Mesenchymal stem cell (in vitro differentiated cells and primary cell): ENCODE measurements at regions not wholly inside any gene's neighbourhood (a gene's known extent, or its start where the extent isn't known, plus 50 kb on each side); places are given as distances from the start of the nearest gene placed in this dataset.

ENCODE experiments used
- DNase-seq: peaks from one replicate; pipeline ENCODE4 v3.0.0-alpha.2; 2013
- H2AFZ ChIP-seq: one replicate; pipeline ENCODE4 v1.6.1; 2013; ENCODE audit warnings: low read depth, mild to moderate bottlenecking, control low read depth, inconsistent platforms, low read length, moderate library complexity
- H2AK5ac ChIP-seq: 2 replicates; pipeline ENCODE4 v1.6.1; 2013; ENCODE audit warnings: low read length, moderate library complexity, mild to moderate bottlenecking, inconsistent platforms; ENCODE audit not compliant: severe bottlenecking
- H2BK120ac ChIP-seq: one replicate; pipeline ENCODE4 v1.6.1; 2013; ENCODE audit warnings: low read depth, mild to moderate bottlenecking, inconsistent platforms, low read length, moderate library complexity
- H2BK12ac ChIP-seq, 2 experiments: one replicate each; pipeline ENCODE4 v1.6.1; 2013; ENCODE audit warnings: inconsistent platforms in 2 of 2, low read length in 2 of 2, mild to moderate bottlenecking in 2 of 2, moderate library complexity in 2 of 2, control low read depth in 1 of 2
- H2BK15ac ChIP-seq: one replicate; pipeline ENCODE4 v1.6.1; 2013; ENCODE audit warnings: mild to moderate bottlenecking, low read depth, inconsistent platforms; ENCODE audit not compliant: poor library complexity, severe bottlenecking
- H2BK5ac ChIP-seq: 2 replicates; pipeline ENCODE4 v1.6.1; 2013; ENCODE audit warnings: low read depth, mild to moderate bottlenecking, low read length, control low read depth, inconsistent platforms; ENCODE audit not compliant: poor library complexity, severe bottlenecking
- H3K14ac ChIP-seq, 2 experiments: one replicate each; pipeline ENCODE4 v1.6.1; 2013; ENCODE audit warnings: inconsistent platforms in 2 of 2, low read length in 2 of 2, control low read depth in 1 of 2, mild to moderate bottlenecking in 1 of 2, moderate library complexity in 1 of 2
- H3K18ac ChIP-seq, 2 experiments: one replicate each; pipeline ENCODE4 v1.6.1; 2013; ENCODE audit warnings: inconsistent platforms in 2 of 2, low read length in 2 of 2, control low read depth in 1 of 2, low read depth in 1 of 2, mild to moderate bottlenecking in 1 of 2
- H3K23ac ChIP-seq, 2 experiments: one replicate each; pipeline ENCODE4 v1.6.1; 2013; ENCODE audit warnings: inconsistent platforms in 2 of 2, low read length in 2 of 2, mild to moderate bottlenecking in 2 of 2, moderate library complexity in 2 of 2, control low read depth in 1 of 2
- H3K27ac ChIP-seq: 2 replicates; pipeline ENCODE4 v1.5.1; 2013; ENCODE audit warnings: mild to moderate bottlenecking, moderate library complexity, low read length, control low read depth, inconsistent platforms; ENCODE audit not compliant: poor library complexity, severe bottlenecking
- H3K27me3 ChIP-seq, 2 experiments: 2 replicates each; pipeline versions ENCODE4 v1.6.1 to v1.7.0; 2013; ENCODE audit warnings: low read length in 2 of 2, mild to moderate bottlenecking in 2 of 2, moderate library complexity in 2 of 2, control low read depth in 1 of 2, inconsistent platforms in 1 of 2; ENCODE audit not compliant: control insufficient read depth in 1 of 2, insufficient read depth in 1 of 2
- H3K36me3 ChIP-seq, 2 experiments: 2 replicates each; pipeline versions ENCODE4 v1.6.1 to v1.7.0; 2013; ENCODE audit warnings: low read length in 2 of 2, control low read depth in 1 of 2, inconsistent platforms in 1 of 2, low read depth in 1 of 2, mild to moderate bottlenecking in 1 of 2; ENCODE audit not compliant: insufficient read depth in 2 of 2, control insufficient read depth in 1 of 2
- H3K4ac ChIP-seq, 2 experiments: one replicate each; pipeline ENCODE4 v1.6.1; 2013; ENCODE audit warnings: inconsistent platforms in 2 of 2, low read length in 2 of 2, mild to moderate bottlenecking in 2 of 2, moderate library complexity in 2 of 2, control low read depth in 1 of 2, low read depth in 1 of 2
- H3K4me1 ChIP-seq: 2 replicates; pipeline ENCODE4 v1.6.1; 2013; ENCODE audit warnings: low read depth, low read length, control low read depth; ENCODE audit not compliant: control insufficient read depth, insufficient read depth
- H3K4me2 ChIP-seq: 2 replicates; pipeline ENCODE4 v1.6.1; 2013; ENCODE audit warnings: low read length, mild to moderate bottlenecking, inconsistent platforms; ENCODE audit not compliant: poor library complexity, severe bottlenecking
- H3K4me3 ChIP-seq, 2 experiments: 2 replicates each; pipeline versions ENCODE4 v1.5.1 to v1.7.0; 2013; ENCODE audit warnings: low read length in 2 of 2, mild to moderate bottlenecking in 2 of 2, control low read depth in 1 of 2, low read depth in 1 of 2; ENCODE audit not compliant: insufficient read depth in 1 of 2
- H3K79me1 ChIP-seq: replicated peaks from 2 replicates; pipeline ENCODE4 v1.6.1; 2013; ENCODE audit warnings: mild to moderate bottlenecking, control low read depth, low read length, inconsistent platforms; ENCODE audit not compliant: poor library complexity, severe bottlenecking
- H3K9ac ChIP-seq: 2 replicates; pipeline ENCODE4 v1.7.0; 2013; ENCODE audit warnings: mild to moderate bottlenecking, low read length, moderate library complexity
- H3K9me3 ChIP-seq: 2 replicates; pipeline ENCODE4 v1.7.0; 2013; ENCODE audit warnings: mild to moderate bottlenecking, low read length; ENCODE audit not compliant: control insufficient read depth
- H4K8ac ChIP-seq: one replicate; pipeline ENCODE4 v1.6.1; 2013; ENCODE audit warnings: inconsistent platforms, mild to moderate bottlenecking, low read length, moderate library complexity
- H4K91ac ChIP-seq: one replicate; pipeline ENCODE4 v1.6.1; 2013; ENCODE audit warnings: mild to moderate bottlenecking, low read length, inconsistent platforms
- WGBS: methylation state at CpG from one replicate; pipeline ENCODE4 v1.1.7; 2013; ENCODE audit warnings: mixed read lengths; 5-methylcytosine and 5-hydroxymethylcytosine counted together

- Histone ChIP-seq H3K27me3 (no peaks in the 10 kb centered on the region), H2BK5ac (no peak overlapping the region), H3K9ac (no peak overlapping the region), H3K4me2 (no peak overlapping the region), H3K18ac (no peak overlapping the region), H2BK12ac (no peak overlapping the region), H4K8ac (no peak overlapping the region), H3K14ac (no peak overlapping the region), H2BK15ac (no peak overlapping the region), H3K4ac (no peak overlapping the region), H3K4me3 (no peak overlapping the region), H3K36me3 (no peaks in the 10 kb centered on the region), H2AFZ (no peak overlapping the region), H2AK5ac (no peak overlapping the region), H2BK120ac (no peak overlapping the region), H4K91ac (no peak overlapping the region), H3K79me1 (peaks cover 2% of the 10 kb centered on the region), H3K9me3 (no peaks in the 10 kb centered on the region), H3K27ac (no peak overlapping the region), H3K23ac (no peak overlapping the region), H3K4me1 (peaks cover 6% of the 10 kb centered on the region)
- no peak for DNase-seq
These were observed 88.1 kb upstream of the ETV6 start for GRCh38 chr12:11561411-11561810.

DNA sequence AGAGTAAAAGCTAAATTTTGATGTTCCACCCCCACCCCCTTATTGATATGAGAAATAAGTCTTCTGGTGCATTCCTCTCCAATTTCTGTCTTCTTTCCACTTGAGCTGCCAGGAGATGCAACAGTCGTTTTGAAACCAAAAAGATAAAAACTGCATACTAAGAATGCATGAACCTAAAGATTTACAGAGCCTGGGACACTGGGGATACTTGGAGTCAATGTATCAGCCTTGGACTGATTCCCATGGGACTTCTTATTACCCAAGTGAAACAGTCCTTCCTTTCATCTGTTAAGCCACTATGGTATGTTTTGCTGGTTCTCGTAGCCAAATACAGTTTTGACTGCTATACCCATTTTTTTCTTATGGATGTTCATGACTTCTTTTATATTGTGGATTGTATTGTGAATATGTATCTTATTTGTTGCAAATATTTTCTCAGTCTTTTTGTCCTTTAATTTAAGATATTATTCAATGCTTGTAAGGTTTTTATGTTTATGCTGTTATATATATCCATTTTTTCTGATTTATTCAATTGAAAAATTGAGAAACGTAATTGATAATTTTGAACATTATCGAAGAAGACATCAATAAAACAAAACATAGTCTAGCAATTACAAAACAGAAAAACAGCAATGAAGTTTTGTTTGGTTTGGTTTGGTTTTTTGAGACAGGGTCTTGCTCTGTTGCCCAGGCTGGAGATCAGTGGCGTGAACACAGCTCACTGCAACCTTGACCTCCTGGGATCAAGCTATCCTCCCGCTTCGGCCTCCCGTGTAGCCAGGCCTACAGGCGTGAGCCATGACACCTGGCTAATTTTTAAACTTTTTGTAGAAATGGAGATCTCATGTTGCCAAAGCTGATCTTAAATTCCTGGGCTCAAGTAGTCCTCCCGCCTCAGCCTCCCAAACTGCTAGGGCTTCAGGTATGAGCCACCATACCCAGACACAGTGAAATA lies 85.4 kb upstream of the ETV6 start:
- Histone ChIP-seq H3K27ac (no peak overlapping the region), H3K14ac (no peak overlapping the region), H3K79me1 (peaks cover 2% of the 10 kb centered on the region), H4K91ac (no peak overlapping the region), H2BK5ac (no peak overlapping the region), H2AFZ (no peak overlapping the region), H2BK120ac (no peak overlapping the region), H3K27me3 (no peaks in the 10 kb centered on the region), H2BK12ac (no peak overlapping the region), H3K4me2 (no peak overlapping the region), H3K4me3 (no peak overlapping the region), H3K9ac (no peak overlapping the region), H3K36me3 (no peaks in the 10 kb centered on the region), H3K23ac (no peak overlapping the region), H2BK15ac (no peak overlapping the region), H4K8ac (no peak overlapping the region), H3K4me1 (peaks cover 8% of the 10 kb centered on the region), H2AK5ac (no peak overlapping the region), H3K18ac (no peak overlapping the region), H3K4ac (no peak overlapping the region), H3K9me3 (no peaks in the 10 kb centered on the region)
- 86% methylated on average over 7 of the region's 10 CpGs for WGBS
- DNase-seq = no peak

- H3K23ac ChIP-seq = no peak overlapping the region
- no peak overlapping the region for H3K4ac ChIP-seq
- no peak overlapping the region for H3K18ac ChIP-seq
- H3K4me2 ChIP-seq = no peak overlapping the region
- no peak overlapping the region for H2BK120ac ChIP-seq
- H3K27me3 ChIP-seq = no peaks in the 10 kb centered on the region
- no peak overlapping the region for H2BK15ac ChIP-seq
- no peak overlapping the region for H3K27ac ChIP-seq
- peaks cover 8% of the 10 kb centered on the region for H3K4me1 ChIP-seq
- H3K4me3 ChIP-seq = no peak overlapping the region
- H3K14ac ChIP-seq = no peak overlapping the region
- WGBS = 52% methylated on average over 2 of the region's 7 CpGs
- H3K9ac ChIP-seq = no peak overlapping the region
- H3K36me3 ChIP-seq = no peaks in the 10 kb centered on the region
- no peaks in the 10 kb centered on the region for H3K9me3 ChIP-seq
- peaks cover 2% of the 10 kb centered on the region for H3K79me1 ChIP-seq
- no peak overlapping the region for H2AK5ac ChIP-seq
- no peak overlapping the region for H4K91ac ChIP-seq
- no peak overlapping the region for H2AFZ ChIP-seq
- no peak overlapping the region for H4K8ac ChIP-seq
- DNase-seq = no peak
- no peak overlapping the region for H2BK5ac ChIP-seq
- H2BK12ac ChIP-seq = no peak overlapping the region
These were observed 84.4 kb upstream of the ETV6 start for GRCh38 chr12:11564984-11565651.

DNA sequence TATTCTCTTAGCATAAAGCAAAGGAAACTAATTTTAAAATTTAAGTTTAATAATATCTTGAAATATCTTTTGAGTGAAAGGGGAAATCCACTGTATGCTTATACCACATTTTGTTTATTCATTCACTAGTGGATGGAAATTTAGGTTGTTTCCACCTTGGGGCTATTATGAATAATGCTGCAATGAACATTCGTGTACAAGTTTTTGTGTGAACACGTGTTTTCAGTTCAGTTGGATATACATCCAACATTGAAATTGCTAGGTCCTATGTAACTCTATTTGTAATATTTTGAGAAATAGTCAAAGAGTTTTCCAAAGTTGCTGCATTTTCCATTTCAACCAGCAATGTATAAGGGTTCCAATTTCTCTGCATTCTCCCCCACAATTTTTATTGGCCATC lies 83.7 kb upstream of the ETV6 start:
- no peak overlapping the region for H4K91ac ChIP-seq
- no peaks in the 10 kb centered on the region for H3K36me3 ChIP-seq
- no peak overlapping the region for H2BK15ac ChIP-seq
- H2BK5ac ChIP-seq = no peak overlapping the region
- H2AFZ ChIP-seq = no peak overlapping the region
- H3K4me2 ChIP-seq = no peak overlapping the region
- no peak overlapping the region for H3K23ac ChIP-seq
- peaks cover 2% of the 10 kb centered on the region for H3K79me1 ChIP-seq
- H2BK12ac ChIP-seq = no peak overlapping the region
- no peak overlapping the region for H3K9ac ChIP-seq
- H3K18ac ChIP-seq = no peak overlapping the region
- no peak overlapping the region for H3K4ac ChIP-seq
- 100% methylated on average over 1 of the region's 2 CpGs for WGBS
- no peaks in the 10 kb centered on the region for H3K27me3 ChIP-seq
- H4K8ac ChIP-seq = no peak overlapping the region
- peaks cover 7% of the 10 kb centered on the region for H3K4me1 ChIP-seq
- no peak overlapping the region for H3K27ac ChIP-seq
- no peak overlapping the region for H3K14ac ChIP-seq
- DNase-seq = no peak
- no peak overlapping the region for H2BK120ac ChIP-seq
- no peak overlapping the region for H3K4me3 ChIP-seq
- no peaks in the 10 kb centered on the region for H3K9me3 ChIP-seq
- H2AK5ac ChIP-seq = no peak overlapping the region
